ENCODE measurements at regions not wholly inside any gene's neighbourhood (a gene's known extent, or its start where the extent isn't known, plus 50 kb on each side); places are given as distances from the start of the nearest gene placed in this dataset.

DNA sequence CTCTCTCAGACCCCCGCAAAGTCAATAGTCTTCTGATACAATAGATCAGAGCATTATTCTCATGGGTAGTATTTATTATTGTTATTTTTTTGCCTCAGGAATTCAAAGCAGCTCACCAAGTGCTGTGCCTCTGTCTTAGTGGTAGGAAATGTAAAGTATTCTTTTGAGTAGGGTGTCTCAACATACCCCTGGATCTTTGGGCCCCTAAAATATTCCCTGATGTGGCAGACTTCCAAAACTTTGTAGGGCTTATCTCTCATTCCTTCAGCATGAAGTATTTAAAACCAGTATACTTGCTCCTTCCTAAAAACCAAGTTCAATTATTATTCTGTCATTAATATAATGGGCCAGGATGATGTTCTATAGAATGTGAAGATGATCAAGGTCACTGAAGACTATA, 115.3 kb upstream of the ZNF827 start:
- H3K9me1 ChIP-seq (ENCODE audit: control insufficient read depth, extremely low read depth, insufficient read depth, low read length): no peaks in the 10 kb centered on the region
- H3K79me2 ChIP-seq (ENCODE audit: control insufficient read depth, insufficient read depth, low read length): no peaks in the 10 kb centered on the region
- no peak overlapping the region for H3K9ac ChIP-seq (ENCODE audit: control insufficient read depth, extremely low read depth, insufficient read depth, low read length)
- H3K27me3 ChIP-seq (ENCODE audit: control insufficient read depth, extremely low read depth, insufficient read depth, low read length): no peaks in the 10 kb centered on the region
- no peaks in the 10 kb centered on the region for H4K20me1 ChIP-seq (ENCODE audit: control insufficient read depth, extremely low read depth, insufficient read depth, low read length)
- dilution Hi-C loops (cut with MboI; ENCODE audit: extremely low pct_ligation_motif_present, low sequenced_read_pairs): no loop called here
- H2AFZ ChIP-seq (ENCODE audit: control insufficient read depth, low read length): no peak overlapping the region
- H3K4me3 ChIP-seq (ENCODE audit: control insufficient read depth in 2 of 3, extremely low read depth in 1 of 3, insufficient read depth in 2 of 3, low read depth in 1 of 3, low read length in 3 of 3): no peak overlapping the region
- TF ChIP-seq CTCF (optimal IDR thresholded peaks at IDR 0.05 in 1 of 3, IDR thresholded peaks at IDR 0.05 in 1 of 3, conservative IDR thresholded peaks at IDR 0.05 in 1 of 3; ENCODE audit: extremely low read depth in 1 of 3, insufficient read depth in 2 of 3, low read length in 3 of 3): no peak
- no peak for TF ChIP-seq EZH2 (IDR thresholded peaks at IDR 0.05; ENCODE audit: low read length)
- H3K9me3 ChIP-seq (ENCODE audit: control insufficient read depth, low read depth, low read length): no peaks in the 10 kb centered on the region
- peaks cover 8% of the 10 kb centered on the region for H3K4me1 ChIP-seq (ENCODE audit: control insufficient read depth, extremely low read depth, insufficient read depth, low read length)
- no peaks in the 10 kb centered on the region for H3K36me3 ChIP-seq (ENCODE audit: control insufficient read depth in 2 of 2, extremely low read depth in 1 of 2, insufficient read depth in 2 of 2, low read length in 2 of 2)
- DNase-seq (ENCODE audit: low read depth, low spot score) (no peak), FAIRE-seq (no peak)
- H3K27ac ChIP-seq (ENCODE audit: control insufficient read depth, insufficient read depth, low read length): no peak overlapping the region
- H3K4me2 ChIP-seq (ENCODE audit: control insufficient read depth, extremely low read depth, insufficient read depth, low read depth, low read length): no peak overlapping the region

GRCh38 chr4:146051728-146052391, 113.2 kb upstream of the ZNF827 start:
- H3K9me1 ChIP-seq (ENCODE audit: control insufficient read depth, extremely low read depth, insufficient read depth, low read length): no peaks in the 10 kb centered on the region
- H3K9me3 ChIP-seq (ENCODE audit: control insufficient read depth, low read depth, low read length): no peaks in the 10 kb centered on the region
- no peak overlapping the region for H2AFZ ChIP-seq (ENCODE audit: control insufficient read depth, low read length)
- H4K20me1 ChIP-seq (ENCODE audit: control insufficient read depth, extremely low read depth, insufficient read depth, low read length): no peaks in the 10 kb centered on the region
- DNase-seq (ENCODE audit: low read depth, low spot score) (no peak), FAIRE-seq (no peak)
- dilution Hi-C loops (cut with MboI; ENCODE audit: extremely low pct_ligation_motif_present, low sequenced_read_pairs): no loop called here
- H3K36me3 ChIP-seq (ENCODE audit: control insufficient read depth in 2 of 2, extremely low read depth in 1 of 2, insufficient read depth in 2 of 2, low read length in 2 of 2): no peaks in the 10 kb centered on the region
- no peak overlapping the region for H3K4me2 ChIP-seq (ENCODE audit: control insufficient read depth, extremely low read depth, insufficient read depth, low read depth, low read length)
- no peak overlapping the region for H3K27ac ChIP-seq (ENCODE audit: control insufficient read depth, insufficient read depth, low read length)
- peaks cover 8% of the 10 kb centered on the region for H3K4me1 ChIP-seq (ENCODE audit: control insufficient read depth, extremely low read depth, insufficient read depth, low read length)
- no peaks in the 10 kb centered on the region for H3K79me2 ChIP-seq (ENCODE audit: control insufficient read depth, insufficient read depth, low read length)
- no peak overlapping the region for H3K4me3 ChIP-seq (ENCODE audit: control insufficient read depth in 2 of 3, extremely low read depth in 1 of 3, insufficient read depth in 2 of 3, low read depth in 1 of 3, low read length in 3 of 3)
- no peak overlapping the region for H3K9ac ChIP-seq (ENCODE audit: control insufficient read depth, extremely low read depth, insufficient read depth, low read length)
- H3K27me3 ChIP-seq (ENCODE audit: control insufficient read depth, extremely low read depth, insufficient read depth, low read length): no peaks in the 10 kb centered on the region
- no peak for TF ChIP-seq EZH2 (IDR thresholded peaks at IDR 0.05; ENCODE audit: low read length)
- no peak for TF ChIP-seq CTCF (optimal IDR thresholded peaks at IDR 0.05 in 1 of 3, IDR thresholded peaks at IDR 0.05 in 1 of 3, conservative IDR thresholded peaks at IDR 0.05 in 1 of 3; ENCODE audit: extremely low read depth in 1 of 3, insufficient read depth in 2 of 3, low read length in 3 of 3)

Data from keratinocyte (primary cell).